ENCODE measurements at regions not wholly inside any gene's neighbourhood (a gene's known extent, or its start where the extent isn't known, plus 50 kb on each side); places are given as distances from the start of the nearest gene placed in this dataset.

DNA sequence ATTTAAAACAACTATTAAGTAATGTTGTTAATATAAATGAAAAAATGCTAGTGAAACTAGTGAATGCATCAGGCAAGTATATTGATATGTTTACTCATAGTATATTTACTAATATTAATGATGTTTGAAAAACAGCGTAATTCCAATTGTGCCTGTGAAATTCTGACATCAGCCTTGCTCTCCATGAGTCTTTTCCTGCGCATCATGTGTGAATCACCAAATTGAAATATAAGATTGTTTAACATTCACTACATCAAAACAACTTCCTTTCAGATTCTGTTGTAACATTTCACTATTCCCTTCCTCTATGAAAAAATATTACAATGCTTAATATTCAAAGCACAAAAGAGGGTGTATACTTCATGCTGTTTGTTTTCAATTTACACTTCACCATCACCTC is 1995.9 kb upstream of the SEL1L start:
- ChIA-PET CTCF (no interaction called here), POLR2A (no interaction called here)
- Histone ChIP-seq H3K36me3 (ENCODE audit: control insufficient read depth in 2 of 2, extremely low read depth in 1 of 2, insufficient read depth in 2 of 2, low read length in 2 of 2) (no peaks in the 10 kb centered on the region), H3K79me2 (ENCODE audit: control insufficient read depth, insufficient read depth, low read length) (no peaks in the 10 kb centered on the region), H3K4me1 (ENCODE audit: control insufficient read depth, extremely low read depth, insufficient read depth, low read length) (no peaks in the 10 kb centered on the region), H3K27me3 (ENCODE audit: control insufficient read depth in 2 of 2, insufficient read depth in 2 of 2, low read length in 2 of 2) (no peaks in the 10 kb centered on the region), H3K9ac (replicated peaks; ENCODE audit: extremely low read depth, insufficient read depth, low read length) (no peak overlapping the region), H3K9me3 (replicated peaks; ENCODE audit: control insufficient read depth, insufficient read depth, low read length) (no peaks in the 10 kb centered on the region), H4K20me1 (replicated peaks; ENCODE audit: control insufficient read depth, extremely low read depth, insufficient read depth, low read length) (no peaks in the 10 kb centered on the region), H3K4me2 (ENCODE audit: insufficient read depth, low read length) (no peak overlapping the region), H3K9me1 (replicated peaks; ENCODE audit: control insufficient read depth, extremely low read depth, insufficient read depth, low read length) (no peaks in the 10 kb centered on the region), H3K27ac (ENCODE audit: insufficient read depth, low read depth, low read length) (no peak overlapping the region), H2AFZ (ENCODE audit: low read depth, low read length) (no peak overlapping the region), H3K4me3 (replicated peaks in 1 of 3; ENCODE audit: insufficient read depth in 1 of 3, low read depth in 1 of 3, low read length in 3 of 3) (no peak overlapping the region)
- no TSS peak for BruUV-seq (replicated peaks)
- dilution Hi-C loops (cut with MboI; ENCODE audit: extremely low pct_ligation_motif_present, low sequenced_read_pairs) (no loop called here), intact Hi-C loops (cut with micrococcal nuclease) (no loop called here)
- DNase-seq (ENCODE audit: low read depth, low spot score) (no peak), FAIRE-seq (no peak)
- TF ChIP-seq FOS (IDR thresholded peaks at IDR 0.05; ENCODE audit: borderline replicate concordance, insufficient read depth, low read length): peak; percentile 10
- TF ChIP-seq MYC (IDR thresholded peaks at IDR 0.05; ENCODE audit: low read depth, low read length): no peak

DNA sequence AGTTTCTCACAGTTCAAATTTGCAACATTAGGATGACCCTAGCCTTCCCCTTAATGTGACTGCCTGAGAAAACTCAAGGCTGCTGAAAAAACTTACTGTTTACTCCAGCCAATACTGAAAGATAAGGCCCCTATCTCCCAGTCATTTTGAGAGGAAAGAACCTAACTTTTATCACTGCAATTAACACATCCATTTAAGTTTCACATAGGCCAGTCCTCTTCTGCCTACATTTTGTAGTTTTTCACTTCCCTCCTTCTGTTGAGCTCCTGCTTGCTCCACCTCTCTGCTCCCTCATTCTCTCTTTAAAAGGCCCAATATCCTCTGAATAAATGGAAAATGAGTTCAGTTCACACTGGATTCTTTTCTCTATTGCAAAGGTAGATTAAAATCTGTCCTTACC is 1996.2 kb upstream of the FLRT2 start:
- POLR2A ChIA-PET: no interaction called here
- H3K27ac ChIP-seq (ENCODE audit: insufficient read depth, low read depth, low read length): no peak overlapping the region
- no peaks in the 10 kb centered on the region for H3K79me2 ChIP-seq (ENCODE audit: control insufficient read depth, insufficient read depth, low read length)
- H2AFZ ChIP-seq (ENCODE audit: low read depth, low read length): no peak overlapping the region
- H3K4me1 ChIP-seq (ENCODE audit: control insufficient read depth, extremely low read depth, insufficient read depth, low read length): no peaks in the 10 kb centered on the region
- H4K20me1 ChIP-seq (replicated peaks; ENCODE audit: control insufficient read depth, extremely low read depth, insufficient read depth, low read length): no peaks in the 10 kb centered on the region
- no TSS peak for BruUV-seq (replicated peaks)
- no peak overlapping the region for H3K4me3 ChIP-seq (replicated peaks in 1 of 3; ENCODE audit: insufficient read depth in 1 of 3, low read depth in 1 of 3, low read length in 3 of 3)
- no peaks in the 10 kb centered on the region for H3K9me3 ChIP-seq (replicated peaks; ENCODE audit: control insufficient read depth, insufficient read depth, low read length)
- TF ChIP-seq MYC (IDR thresholded peaks at IDR 0.05; ENCODE audit: low read depth, low read length): no peak
- TF ChIP-seq POLR2A (IDR thresholded peaks at IDR 0.05; ENCODE audit: low read depth, low read length): no peak
- TF ChIP-seq, protein P1, sequence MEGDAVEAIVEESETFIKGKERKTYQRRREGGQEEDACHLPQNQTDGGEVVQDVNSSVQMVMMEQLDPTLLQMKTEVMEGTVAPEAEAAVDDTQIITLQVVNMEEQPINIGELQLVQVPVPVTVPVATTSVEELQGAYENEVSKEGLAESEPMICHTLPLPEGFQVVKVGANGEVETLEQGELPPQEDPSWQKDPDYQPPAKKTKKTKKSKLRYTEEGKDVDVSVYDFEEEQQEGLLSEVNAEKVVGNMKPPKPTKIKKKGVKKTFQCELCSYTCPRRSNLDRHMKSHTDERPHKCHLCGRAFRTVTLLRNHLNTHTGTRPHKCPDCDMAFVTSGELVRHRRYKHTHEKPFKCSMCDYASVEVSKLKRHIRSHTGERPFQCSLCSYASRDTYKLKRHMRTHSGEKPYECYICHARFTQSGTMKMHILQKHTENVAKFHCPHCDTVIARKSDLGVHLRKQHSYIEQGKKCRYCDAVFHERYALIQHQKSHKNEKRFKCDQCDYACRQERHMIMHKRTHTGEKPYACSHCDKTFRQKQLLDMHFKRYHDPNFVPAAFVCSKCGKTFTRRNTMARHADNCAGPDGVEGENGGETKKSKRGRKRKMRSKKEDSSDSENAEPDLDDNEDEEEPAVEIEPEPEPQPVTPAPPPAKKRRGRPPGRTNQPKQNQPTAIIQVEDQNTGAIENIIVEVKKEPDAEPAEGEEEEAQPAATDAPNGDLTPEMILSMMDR (IDR thresholded peaks at IDR 0.05; ENCODE audit: extremely low read depth in 1 of 2, insufficient read depth in 1 of 2, low read depth in 1 of 2, low read length in 2 of 2): no peak
- TF ChIP-seq POLR2AphosphoS5 (IDR thresholded peaks at IDR 0.05; ENCODE audit: insufficient read depth, low read depth, low read length): no peak
- TF ChIP-seq GATA2 (IDR thresholded peaks at IDR 0.05; ENCODE audit: insufficient read depth, insufficient read length, low read depth, low read length): no peak
- TF ChIP-seq JUN (IDR thresholded peaks at IDR 0.05; ENCODE audit: borderline replicate concordance, insufficient read depth, insufficient read length, low read depth): no peak
- TF ChIP-seq EZH2 (IDR thresholded peaks at IDR 0.05; ENCODE audit: borderline replicate concordance, low read depth, low read length, severe bottlenecking): no peak
- TF ChIP-seq, protein P2, sequence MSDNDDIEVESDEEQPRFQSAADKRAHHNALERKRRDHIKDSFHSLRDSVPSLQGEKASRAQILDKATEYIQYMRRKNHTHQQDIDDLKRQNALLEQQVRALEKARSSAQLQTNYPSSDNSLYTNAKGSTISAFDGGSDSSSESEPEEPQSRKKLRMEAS (IDR thresholded peaks at IDR 0.05; ENCODE audit: insufficient read depth, insufficient read length): no peak
- no peak for TF ChIP-seq FOS (IDR thresholded peaks at IDR 0.05; ENCODE audit: borderline replicate concordance, insufficient read depth, low read length)
- no peaks in the 10 kb centered on the region for H3K36me3 ChIP-seq (ENCODE audit: control insufficient read depth in 2 of 2, extremely low read depth in 1 of 2, insufficient read depth in 2 of 2, low read length in 2 of 2)
- CTCF ChIA-PET: no interaction called here
- H3K27me3 ChIP-seq (ENCODE audit: control insufficient read depth in 2 of 2, insufficient read depth in 2 of 2, low read length in 2 of 2): no peaks in the 10 kb centered on the region
- no peak for DNase-seq (ENCODE audit: low read depth, low spot score)
- intact Hi-C loops (cut with micrococcal nuclease) (no loop called here), dilution Hi-C loops (cut with MboI; ENCODE audit: extremely low pct_ligation_motif_present, low sequenced_read_pairs) (no loop called here)
- FAIRE-seq: no peak
- H3K9me1 ChIP-seq (replicated peaks; ENCODE audit: control insufficient read depth, extremely low read depth, insufficient read depth, low read length): no peaks in the 10 kb centered on the region
- no peak overlapping the region for H3K4me2 ChIP-seq (ENCODE audit: insufficient read depth, low read length)
- H3K9ac ChIP-seq (replicated peaks; ENCODE audit: extremely low read depth, insufficient read depth, low read length): no peak overlapping the region
